ENCODE measurements at regions not wholly inside any gene's neighbourhood (a gene's known extent, or its start where the extent isn't known, plus 50 kb on each side); places are given as distances from the start of the nearest gene placed in this dataset.

DNA sequence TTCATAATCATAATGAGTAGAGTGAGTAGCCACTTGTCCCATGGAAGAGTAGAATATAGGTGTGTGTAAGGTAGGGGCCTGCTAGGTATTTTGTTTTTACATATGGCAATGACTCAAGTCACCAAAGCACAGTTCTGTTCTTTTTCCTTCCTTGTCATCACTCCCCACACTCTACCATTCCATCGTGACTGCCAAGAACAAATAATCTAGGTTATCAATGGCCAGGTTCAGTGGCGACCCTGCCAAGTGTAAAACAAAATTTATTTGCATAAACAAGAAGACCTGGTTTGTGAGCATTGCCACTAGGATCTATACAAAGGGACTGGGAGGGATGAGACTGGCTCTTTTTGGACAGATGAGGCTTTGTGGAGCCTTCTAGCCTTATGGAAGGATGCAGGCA lies 55.2 kb upstream of the RANBP3L start:
- TF ChIP-seq, protein P1, sequence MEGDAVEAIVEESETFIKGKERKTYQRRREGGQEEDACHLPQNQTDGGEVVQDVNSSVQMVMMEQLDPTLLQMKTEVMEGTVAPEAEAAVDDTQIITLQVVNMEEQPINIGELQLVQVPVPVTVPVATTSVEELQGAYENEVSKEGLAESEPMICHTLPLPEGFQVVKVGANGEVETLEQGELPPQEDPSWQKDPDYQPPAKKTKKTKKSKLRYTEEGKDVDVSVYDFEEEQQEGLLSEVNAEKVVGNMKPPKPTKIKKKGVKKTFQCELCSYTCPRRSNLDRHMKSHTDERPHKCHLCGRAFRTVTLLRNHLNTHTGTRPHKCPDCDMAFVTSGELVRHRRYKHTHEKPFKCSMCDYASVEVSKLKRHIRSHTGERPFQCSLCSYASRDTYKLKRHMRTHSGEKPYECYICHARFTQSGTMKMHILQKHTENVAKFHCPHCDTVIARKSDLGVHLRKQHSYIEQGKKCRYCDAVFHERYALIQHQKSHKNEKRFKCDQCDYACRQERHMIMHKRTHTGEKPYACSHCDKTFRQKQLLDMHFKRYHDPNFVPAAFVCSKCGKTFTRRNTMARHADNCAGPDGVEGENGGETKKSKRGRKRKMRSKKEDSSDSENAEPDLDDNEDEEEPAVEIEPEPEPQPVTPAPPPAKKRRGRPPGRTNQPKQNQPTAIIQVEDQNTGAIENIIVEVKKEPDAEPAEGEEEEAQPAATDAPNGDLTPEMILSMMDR (IDR thresholded peaks at IDR 0.05): no peak
- TF ChIP-seq POLR2A (IDR thresholded peaks at IDR 0.05) (no peak), POLR2AphosphoS5 (IDR thresholded peaks at IDR 0.05) (no peak)

Measured in suprapubic skin (tissue), 4 donors.